ENCODE measurements at regions not wholly inside any gene's neighbourhood (a gene's known extent, or its start where the extent isn't known, plus 50 kb on each side); places are given as distances from the start of the nearest gene placed in this dataset.

DNA sequence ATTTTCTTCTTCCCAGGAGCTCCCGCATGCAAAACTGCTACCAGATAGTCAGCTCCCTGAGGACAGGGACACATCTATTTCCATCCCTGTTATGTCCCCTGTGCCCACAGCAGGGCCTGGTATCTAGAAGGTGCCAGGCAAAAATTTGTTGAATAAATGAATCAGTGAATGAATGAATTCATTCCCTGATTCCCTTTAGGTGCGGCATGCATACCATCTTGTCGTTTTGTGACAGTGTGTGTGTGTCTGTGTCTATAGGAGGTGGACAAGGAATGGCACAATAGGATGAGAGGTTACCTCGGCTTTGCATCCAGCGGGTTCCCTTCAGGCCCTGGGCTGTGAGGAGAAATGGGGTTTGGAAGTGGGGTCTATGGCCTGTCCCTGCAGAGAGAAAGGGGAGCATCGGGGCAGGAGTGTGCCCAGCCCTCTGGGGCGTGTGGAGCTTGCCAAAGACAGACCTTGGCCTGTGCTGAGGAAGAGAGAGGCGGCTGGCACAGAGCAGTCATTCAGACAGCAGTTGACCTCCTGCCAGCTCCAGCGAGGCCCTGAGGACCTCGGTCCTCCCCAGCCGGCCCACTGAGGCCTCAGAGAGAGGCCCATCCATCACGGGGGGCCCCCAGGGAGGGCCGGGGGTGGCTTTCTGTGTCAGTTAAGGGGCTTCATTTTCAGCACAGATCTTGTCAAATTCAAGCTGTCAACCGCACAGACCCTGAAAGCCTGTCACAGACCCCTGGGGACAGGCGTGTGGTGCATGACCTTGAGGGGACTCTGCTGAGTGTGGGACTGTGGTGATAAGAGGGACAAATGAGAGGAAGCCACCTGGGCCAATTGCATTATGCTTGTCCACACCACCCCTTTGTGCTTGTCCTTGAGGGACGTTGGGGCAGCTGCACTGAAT, 125.9 kb upstream of the CXCR4 start:
- TF ChIP-seq, protein P1, sequence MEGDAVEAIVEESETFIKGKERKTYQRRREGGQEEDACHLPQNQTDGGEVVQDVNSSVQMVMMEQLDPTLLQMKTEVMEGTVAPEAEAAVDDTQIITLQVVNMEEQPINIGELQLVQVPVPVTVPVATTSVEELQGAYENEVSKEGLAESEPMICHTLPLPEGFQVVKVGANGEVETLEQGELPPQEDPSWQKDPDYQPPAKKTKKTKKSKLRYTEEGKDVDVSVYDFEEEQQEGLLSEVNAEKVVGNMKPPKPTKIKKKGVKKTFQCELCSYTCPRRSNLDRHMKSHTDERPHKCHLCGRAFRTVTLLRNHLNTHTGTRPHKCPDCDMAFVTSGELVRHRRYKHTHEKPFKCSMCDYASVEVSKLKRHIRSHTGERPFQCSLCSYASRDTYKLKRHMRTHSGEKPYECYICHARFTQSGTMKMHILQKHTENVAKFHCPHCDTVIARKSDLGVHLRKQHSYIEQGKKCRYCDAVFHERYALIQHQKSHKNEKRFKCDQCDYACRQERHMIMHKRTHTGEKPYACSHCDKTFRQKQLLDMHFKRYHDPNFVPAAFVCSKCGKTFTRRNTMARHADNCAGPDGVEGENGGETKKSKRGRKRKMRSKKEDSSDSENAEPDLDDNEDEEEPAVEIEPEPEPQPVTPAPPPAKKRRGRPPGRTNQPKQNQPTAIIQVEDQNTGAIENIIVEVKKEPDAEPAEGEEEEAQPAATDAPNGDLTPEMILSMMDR (IDR thresholded peaks at IDR 0.05): no peak
- TF ChIP-seq POLR2A (IDR thresholded peaks at IDR 0.05): no peak

Measured in right lobe of liver (tissue), 4 donors.